Hepatocyte (in vitro differentiated cells): ENCODE measurements at regions not wholly inside any gene's neighbourhood (a gene's known extent, or its start where the extent isn't known, plus 50 kb on each side); places are given as distances from the start of the nearest gene placed in this dataset.

Source experiments
- DNase-seq: peaks from one replicate; pipeline ENCODE4 v3.0.0-alpha.2; 2016; ENCODE audit warnings: low spot score
- H2AFZ ChIP-seq: fragments of 200-600 bp; sonication (generic); 2 replicates; pipeline ENCODE4 v1.6.0; 2016; ENCODE audit warnings: antibody characterized with exemption, mild to moderate bottlenecking
- H3K27ac ChIP-seq: fragments of 200-600 bp; sonication (generic); 2 replicates; pipeline ENCODE4 v1.5.1; 2016; ENCODE audit warnings: mild to moderate bottlenecking
- H3K27me3 ChIP-seq: fragments of 200-600 bp; sonication (generic); 2 replicates; pipeline ENCODE4 v1.6.1; 2016
- H3K36me3 ChIP-seq: fragments of 200-600 bp; sonication (generic); replicated peaks from 2 replicates; pipeline ENCODE4 v1.5.1; 2016; ENCODE audit warnings: low read depth; ENCODE audit not compliant: insufficient read depth
- H3K4me1 ChIP-seq: fragments of 200-600 bp; sonication (generic); 2 replicates; pipeline ENCODE4 v1.5.1; 2016; ENCODE audit warnings: mild to moderate bottlenecking, moderate library complexity; ENCODE audit not compliant: insufficient read depth
- H3K4me2 ChIP-seq: fragments of 200-600 bp; sonication (generic); 2 replicates; pipeline ENCODE4 v1.6.0; 2016
- H3K4me3 ChIP-seq: fragments of 200-600 bp; sonication (generic); 2 replicates; pipeline ENCODE4 v1.5.1; 2016; ENCODE audit warnings: mild to moderate bottlenecking
- H3K79me2 ChIP-seq: fragments of 200-600 bp; sonication (generic); 2 replicates; pipeline ENCODE4 v1.6.0; 2017; ENCODE audit warnings: mild to moderate bottlenecking
- H3K9me2 ChIP-seq: fragments of 200-600 bp; sonication (generic); replicated peaks from 2 replicates; pipeline ENCODE4 v1.6.0; 2017; ENCODE audit warnings: mild to moderate bottlenecking; ENCODE audit not compliant: insufficient read depth
- H3K9me3 ChIP-seq: fragments of 200-600 bp; sonication (generic); 2 replicates; pipeline ENCODE4 v1.5.1; 2016; ENCODE audit warnings: low read depth, mild to moderate bottlenecking
- H4K20me1 ChIP-seq: fragments of 200-600 bp; sonication (generic); 2 replicates; pipeline ENCODE4 v1.6.0; 2016; ENCODE audit warnings: mild to moderate bottlenecking; ENCODE audit not compliant: insufficient read depth, poor library complexity, severe bottlenecking
- EZH2 ChIP-seq: fragments of 200-600 bp; sonication (generic); IDR thresholded peaks from 2 replicates; pipeline ENCODE4 v1.6.1; 2016; ENCODE audit warnings: antibody characterized with exemption, mild to moderate bottlenecking, borderline replicate concordance
- EZH2phosphoT487 ChIP-seq: fragments of 200-600 bp; sonication (generic); IDR thresholded peaks from one replicate; pipeline ENCODE4 v1.6.1; 2018; ENCODE audit warnings: antibody characterized with exemption, mild to moderate bottlenecking, low read depth, moderate library complexity; ENCODE audit not compliant: unreplicated experiment, severe bottlenecking
- WGBS: methylation state at CpG from one replicate; pipeline ENCODE4 v1.1.6; 2016; ENCODE audit warnings: low lambda C conversion rate; ENCODE audit errors: missing lambda C conversion rate; 5-methylcytosine and 5-hydroxymethylcytosine counted together
- TF ChIP-seq, protein P1 (sequence below): fragments of 200-600 bp; sonication (generic); IDR thresholded peaks from 2 replicates; pipeline ENCODE4 v1.5.1; 2016; ENCODE audit warnings: antibody characterized with exemption, mild to moderate bottlenecking; ENCODE audit not compliant: poor library complexity

DNA sequence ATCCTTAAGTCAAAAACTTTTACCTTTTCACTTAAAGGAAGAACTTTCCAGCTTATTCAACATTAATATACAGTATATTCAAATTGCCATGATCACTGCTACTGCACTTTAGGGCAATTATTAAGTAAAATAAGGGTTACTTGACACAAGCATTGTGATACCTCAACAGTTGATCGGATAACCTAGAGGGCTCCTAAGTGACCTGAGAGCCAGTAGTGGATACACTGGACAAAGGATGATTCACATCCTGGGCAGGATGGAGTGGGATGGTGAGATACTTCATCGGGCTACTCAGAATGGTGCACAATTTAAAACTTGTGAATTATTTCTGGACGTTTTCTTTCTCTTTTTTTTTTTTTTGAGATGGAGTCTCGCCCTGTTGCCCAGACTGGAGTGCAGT is 54.5 kb upstream of the PPM1J start:
- no peak overlapping the region for H3K4me3 ChIP-seq
- H4K20me1 ChIP-seq, result no peaks in the 10 kb centered on the region
- H3K4me2 ChIP-seq, result no peak overlapping the region
- H3K79me2 ChIP-seq, result no peaks in the 10 kb centered on the region
- H3K9me3 ChIP-seq, result no peaks in the 10 kb centered on the region
- no peaks in the 10 kb centered on the region for H3K27me3 ChIP-seq
- no peaks in the 10 kb centered on the region for H3K4me1 ChIP-seq
- DNase-seq, result no peak
- H3K36me3 ChIP-seq, result no peaks in the 10 kb centered on the region
- no peak overlapping the region for H2AFZ ChIP-seq
- no peak for TF ChIP-seq EZH2phosphoT487
- TF ChIP-seq, protein P1, sequence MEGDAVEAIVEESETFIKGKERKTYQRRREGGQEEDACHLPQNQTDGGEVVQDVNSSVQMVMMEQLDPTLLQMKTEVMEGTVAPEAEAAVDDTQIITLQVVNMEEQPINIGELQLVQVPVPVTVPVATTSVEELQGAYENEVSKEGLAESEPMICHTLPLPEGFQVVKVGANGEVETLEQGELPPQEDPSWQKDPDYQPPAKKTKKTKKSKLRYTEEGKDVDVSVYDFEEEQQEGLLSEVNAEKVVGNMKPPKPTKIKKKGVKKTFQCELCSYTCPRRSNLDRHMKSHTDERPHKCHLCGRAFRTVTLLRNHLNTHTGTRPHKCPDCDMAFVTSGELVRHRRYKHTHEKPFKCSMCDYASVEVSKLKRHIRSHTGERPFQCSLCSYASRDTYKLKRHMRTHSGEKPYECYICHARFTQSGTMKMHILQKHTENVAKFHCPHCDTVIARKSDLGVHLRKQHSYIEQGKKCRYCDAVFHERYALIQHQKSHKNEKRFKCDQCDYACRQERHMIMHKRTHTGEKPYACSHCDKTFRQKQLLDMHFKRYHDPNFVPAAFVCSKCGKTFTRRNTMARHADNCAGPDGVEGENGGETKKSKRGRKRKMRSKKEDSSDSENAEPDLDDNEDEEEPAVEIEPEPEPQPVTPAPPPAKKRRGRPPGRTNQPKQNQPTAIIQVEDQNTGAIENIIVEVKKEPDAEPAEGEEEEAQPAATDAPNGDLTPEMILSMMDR, result no peak
- WGBS, result 86% methylated on average over 4 of the region's 4 CpGs
- H3K9me2 ChIP-seq, result no peaks in the 10 kb centered on the region
- no peak overlapping the region for H3K27ac ChIP-seq

DNA sequence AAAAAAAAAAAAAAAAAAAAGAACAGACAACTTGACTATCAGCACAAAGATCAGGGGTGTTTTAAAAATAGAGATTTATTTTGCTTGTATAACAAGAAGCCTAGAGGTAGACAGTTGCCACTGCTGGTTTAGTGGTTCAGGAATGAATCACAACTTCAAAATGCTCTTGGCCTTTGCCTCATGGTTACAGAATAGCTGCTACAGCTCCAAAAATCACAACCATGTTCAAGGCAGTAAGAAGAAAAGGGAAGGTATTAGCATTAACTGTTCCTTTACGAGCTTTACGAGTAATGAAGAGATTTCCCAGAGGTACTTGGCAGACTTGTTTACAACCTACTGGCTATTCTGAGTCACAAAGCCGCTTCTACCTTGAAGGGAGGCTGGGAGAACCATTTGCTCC is 52.5 kb upstream of the PPM1J start:
- no peaks in the 10 kb centered on the region for H3K27me3 ChIP-seq
- no peaks in the 10 kb centered on the region for H3K9me2 ChIP-seq
- no peak overlapping the region for H3K4me2 ChIP-seq
- no peaks in the 10 kb centered on the region for H3K9me3 ChIP-seq
- no peak overlapping the region for H2AFZ ChIP-seq
- DNase-seq, result no peak
- no peak overlapping the region for H3K4me3 ChIP-seq
- no peaks in the 10 kb centered on the region for H4K20me1 ChIP-seq
- 83% methylated on average over 3 of the region's 3 CpGs for WGBS
- peaks cover 13% of the 10 kb centered on the region for H3K4me1 ChIP-seq
- no peaks in the 10 kb centered on the region for H3K79me2 ChIP-seq
- no peaks in the 10 kb centered on the region for H3K36me3 ChIP-seq
- no peak overlapping the region for H3K27ac ChIP-seq
- TF ChIP-seq, protein P1, result no peak
- TF ChIP-seq EZH2phosphoT487 (no peak), EZH2 (no peak)
